GM12891 (cell line): ENCODE measurements at regions not wholly inside any gene's neighbourhood (a gene's known extent, or its start where the extent isn't known, plus 50 kb on each side); places are given as distances from the start of the nearest gene placed in this dataset.

Experiments
- POLR2A ChIP-seq: IDR thresholded peaks from 2 replicates; pipeline ENCODE4 v1.6.1; 2011; ENCODE audit warnings: low read depth, low read length, control low read depth
- POLR2AphosphoS5 ChIP-seq: IDR thresholded peaks from 2 replicates; pipeline ENCODE4 v1.6.1; 2011; ENCODE audit warnings: low read depth, low read length, control low read depth
- SPI1 ChIP-seq: IDR thresholded peaks from 2 replicates; pipeline ENCODE4 v1.6.1; 2011; ENCODE audit warnings: low read depth, low read length, control low read depth
- TAF1 ChIP-seq: IDR thresholded peaks from 2 replicates; pipeline ENCODE4 v1.6.1; 2011; ENCODE audit warnings: low read depth, low read length, control low read depth

- TF ChIP-seq POLR2A (no peak), POLR2AphosphoS5 (no peak), SPI1 (no peak), TAF1 (no peak)
Observed at GRCh38 chr6:100220543-100220942, 226.5 kb upstream of the MCHR2 start.
